LHCN-M2 (cell line): ENCODE measurements at regions not wholly inside any gene's neighbourhood (a gene's known extent, or its start where the extent isn't known, plus 50 kb on each side); places are given as distances from the start of the nearest gene placed in this dataset.
"Not testable (repeated sequence)": the region's sequence is repeated elsewhere in the genome, so short reads cannot be mapped to it uniquely, and the experiment has no call there.

Experiments
- DNase-seq: peaks from one replicate; pipeline ENCODE4 v3.0.0-alpha.2; 2012; ENCODE audit warnings: low read depth

GRCh38 chr3:159453945-159454344 is 534.7 kb upstream of the IL12A start:
- no peak for DNase-seq

DNA sequence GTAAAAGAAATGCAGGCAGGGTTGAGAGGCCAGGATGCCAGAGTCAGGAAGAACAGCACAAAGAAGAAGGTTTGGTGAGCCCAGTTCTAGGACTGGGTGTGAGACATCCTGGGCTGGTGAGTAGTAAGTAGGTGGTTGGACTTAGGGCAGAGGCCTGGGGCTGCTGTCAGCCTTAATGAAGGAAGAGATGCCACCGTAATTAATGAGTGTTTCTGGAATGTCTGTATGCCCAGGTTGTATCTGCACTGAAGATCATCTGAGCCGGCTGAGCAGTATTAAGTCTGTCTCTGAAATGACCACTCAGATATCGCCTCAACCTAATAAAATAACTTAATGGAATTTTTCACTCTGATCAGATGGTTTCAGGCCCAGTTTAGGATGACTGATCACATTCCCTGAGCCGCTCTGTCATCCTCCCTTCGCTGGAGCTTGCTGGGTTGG is 532.9 kb upstream of the IL12A start:
- no peak for DNase-seq

DNA sequence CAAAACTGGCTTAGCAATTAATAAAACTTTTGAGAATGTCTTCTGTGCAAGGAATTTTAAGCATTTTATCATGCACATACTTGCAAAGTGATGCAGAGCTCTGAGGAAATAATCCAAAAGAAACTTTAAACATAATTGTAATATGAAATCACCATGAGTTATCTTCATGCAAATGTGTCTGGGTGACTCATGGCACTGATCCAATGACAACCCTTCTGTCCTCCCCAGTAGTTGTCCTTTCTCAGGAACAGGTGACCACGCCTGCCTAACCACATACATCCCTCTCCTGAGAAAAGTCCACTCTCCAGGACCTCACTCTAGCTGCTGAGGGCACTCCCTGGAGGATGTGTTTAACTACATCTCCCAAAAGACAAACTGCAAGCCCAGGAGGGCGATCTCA is 530.6 kb upstream of the IL12A start:
- peak; percentile 95 for DNase-seq

- DNase-seq, result no peak
Measured at GRCh38 chr3:159458982-159459381, 529.7 kb upstream of the IL12A start.

GRCh38 chr3:159472611-159473010 is 516.0 kb upstream of the IL12A start:
- DNase-seq, result no peak

- DNase-seq, result no peak
Measured at GRCh38 chr3:159473206-159473605, 515.4 kb upstream of the IL12A start.

- no peak for DNase-seq
Measured at GRCh38 chr3:159480046-159480445, 508.6 kb upstream of the IL12A start.

- no peak for DNase-seq
Measured at GRCh38 chr3:159482241-159482993, 506.2 kb upstream of the IL12A start.

DNA sequence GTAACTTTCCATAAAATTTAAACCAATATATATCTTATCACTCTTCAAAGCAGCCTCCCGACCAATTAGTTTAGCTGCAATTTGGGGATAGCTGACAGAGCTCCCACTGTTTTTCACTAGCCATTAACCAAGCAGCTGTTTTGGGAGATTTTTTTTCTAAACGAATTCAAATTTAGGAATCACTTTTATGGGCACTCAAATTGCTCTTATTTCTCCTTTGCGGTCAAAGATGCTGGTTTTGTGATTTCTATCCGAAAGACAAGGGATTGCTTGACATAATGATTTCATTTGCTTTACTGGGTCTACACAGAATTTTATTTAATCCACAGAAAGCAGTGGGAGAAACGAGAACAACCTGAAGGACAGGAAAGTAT is 505.7 kb upstream of the IL12A start:
- no peak for DNase-seq

- DNase-seq, result peak; percentile 19
Measured at GRCh38 chr3:159486580-159486979, 502.1 kb upstream of the IL12A start.

DNA sequence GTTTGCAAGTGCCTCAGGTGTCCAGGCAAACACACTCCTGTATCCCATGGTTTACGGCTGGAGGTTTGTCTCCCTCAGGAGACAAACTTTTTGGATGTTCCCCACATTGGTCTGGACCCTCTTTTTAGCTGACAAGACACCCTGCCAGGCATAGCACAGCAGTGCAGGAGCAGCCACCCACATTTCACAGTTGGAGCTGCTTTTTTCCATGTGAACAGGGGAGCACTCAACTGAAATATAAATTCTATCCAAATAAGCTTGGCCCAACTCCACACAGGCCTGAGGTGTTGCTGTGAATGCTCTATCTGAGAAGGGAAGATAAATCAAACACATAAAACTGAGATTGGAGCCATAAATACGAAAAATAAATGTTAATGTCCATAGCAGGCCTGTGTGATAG is 501.3 kb upstream of the IL12A start:
- no peak for DNase-seq

DNA sequence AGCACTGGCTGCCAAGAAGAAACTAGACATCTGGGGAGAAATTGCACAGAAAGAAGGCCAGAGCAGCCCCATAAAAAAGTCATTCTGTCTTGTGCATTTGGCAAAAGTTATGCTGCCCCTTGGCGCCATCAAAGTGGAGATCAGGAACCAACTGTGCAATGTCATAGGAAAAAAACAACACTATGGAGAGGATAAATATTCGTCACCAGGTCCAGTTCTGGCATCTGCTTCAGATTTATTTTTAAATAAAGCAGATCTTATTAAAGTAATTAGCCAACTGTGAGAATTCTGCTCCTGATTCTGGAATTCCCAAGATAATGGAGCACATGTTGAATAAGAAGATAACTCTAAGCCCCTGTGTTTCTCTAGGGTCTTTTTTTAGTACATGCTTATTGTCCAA is 500.0 kb upstream of the IL12A start:
- DNase-seq, result no peak

DNA sequence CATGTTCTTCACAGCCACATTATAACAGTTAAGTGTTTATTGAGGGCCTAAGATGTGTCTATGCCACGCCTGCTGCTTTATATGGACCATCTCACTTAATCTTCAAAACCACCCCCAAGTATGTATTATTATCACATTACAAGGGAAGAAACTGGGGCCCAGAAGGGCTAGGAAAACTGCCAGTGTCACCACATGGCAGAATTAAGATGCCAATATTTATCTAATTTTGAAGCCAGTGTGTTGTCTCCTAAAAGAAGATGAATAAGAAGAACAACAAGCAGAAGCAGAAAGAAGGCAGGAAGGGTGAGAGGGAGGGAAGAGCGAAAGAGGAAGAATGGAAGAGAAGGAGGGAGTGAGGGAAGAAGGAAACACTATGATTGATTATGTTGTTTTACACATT is 491.3 kb upstream of the IL12A start:
- no peak for DNase-seq

DNA sequence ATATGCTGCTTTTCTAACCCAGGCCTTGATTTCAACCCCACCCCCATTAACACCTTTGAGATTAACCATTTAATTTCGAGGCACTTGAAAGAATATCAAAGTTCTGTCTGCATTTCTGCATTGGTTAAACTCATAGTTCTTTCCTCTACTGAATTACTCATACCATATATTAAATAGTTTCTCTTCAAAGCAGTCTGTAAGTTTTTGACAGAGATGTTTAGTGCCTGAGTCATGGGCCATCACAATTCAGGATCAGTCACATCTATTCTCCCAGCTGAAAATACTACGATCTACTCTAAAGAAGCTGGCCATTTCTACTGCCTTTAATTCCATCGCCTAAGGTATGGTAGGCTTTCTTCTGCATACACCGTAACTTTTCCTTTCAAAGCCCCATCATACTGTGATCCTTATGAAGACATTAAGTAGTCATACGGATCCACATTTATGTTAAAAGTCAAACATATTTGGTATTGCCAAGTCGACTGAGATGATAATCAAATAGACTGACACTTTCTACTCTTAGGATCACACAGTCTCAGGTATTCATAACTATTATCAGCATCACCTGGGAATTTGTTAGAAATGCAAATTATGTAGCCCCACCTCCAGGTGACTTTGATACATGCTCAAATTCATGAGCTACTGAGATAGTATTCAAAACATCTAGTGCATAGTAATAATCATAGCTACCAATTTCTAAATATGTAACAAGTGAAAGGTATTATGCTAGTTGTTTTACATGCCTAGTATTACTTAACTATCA is 489.4 kb upstream of the IL12A start:
- peak; percentile 24 for DNase-seq

- no peak for DNase-seq
Measured at GRCh38 chr3:159501029-159501428, 487.6 kb upstream of the IL12A start.

GRCh38 chr3:159502986-159503385 is 485.6 kb upstream of the IL12A start:
- DNase-seq, result no peak

DNA sequence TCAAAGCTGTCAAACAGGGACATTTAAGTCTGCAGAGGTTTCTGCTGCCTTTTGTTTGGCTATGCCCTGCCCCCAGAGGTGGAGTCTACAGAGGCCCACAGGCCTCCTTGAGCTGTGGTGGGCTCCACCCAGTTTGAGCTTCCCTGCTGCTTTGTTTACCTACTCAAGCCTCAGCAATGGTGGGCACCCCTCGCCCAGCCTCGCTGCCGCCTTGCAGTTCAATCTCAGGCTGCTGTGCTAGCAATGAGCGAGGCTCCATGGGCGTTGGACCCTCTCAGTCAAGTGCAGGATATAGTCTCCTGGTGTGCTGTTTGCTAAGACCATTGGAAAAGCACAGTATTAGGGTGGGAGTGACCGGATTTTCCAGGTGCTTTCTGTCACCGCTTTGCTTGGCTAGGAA is 477.6 kb upstream of the IL12A start:
- not testable (repeated sequence) for DNase-seq

GRCh38 chr3:159513444-159513843 is 475.2 kb upstream of the IL12A start:
- no peak for DNase-seq

DNA sequence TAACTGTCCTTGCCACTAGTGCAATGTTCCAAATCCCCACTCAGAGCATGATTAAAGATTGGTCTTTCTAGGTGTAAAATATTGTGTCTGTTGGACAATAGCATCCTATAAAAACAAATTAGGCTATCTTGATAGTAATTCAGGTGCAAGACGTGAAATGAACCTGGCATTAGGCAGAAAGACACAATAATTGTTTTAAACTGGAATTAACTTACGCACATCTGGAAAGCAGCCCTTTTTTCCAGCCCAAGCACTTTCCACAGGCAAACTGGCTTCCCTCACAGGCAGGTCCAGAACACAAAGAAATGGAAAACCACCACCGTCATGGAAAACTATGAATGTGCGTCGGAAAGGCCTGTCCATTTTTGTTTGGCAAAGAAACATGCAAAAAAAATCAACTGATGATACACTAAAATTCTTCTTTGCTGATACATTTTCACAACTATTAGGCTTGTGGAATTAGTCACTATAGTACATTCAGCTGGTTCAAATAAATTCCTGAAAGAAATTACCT is 474.7 kb upstream of the IL12A start:
- DNase-seq, result no peak

- DNase-seq, result no peak
Measured at GRCh38 chr3:159517105-159517504, 471.5 kb upstream of the IL12A start.

GRCh38 chr3:159520638-159521037 is 468.0 kb upstream of the IL12A start:
- no peak for DNase-seq

DNA sequence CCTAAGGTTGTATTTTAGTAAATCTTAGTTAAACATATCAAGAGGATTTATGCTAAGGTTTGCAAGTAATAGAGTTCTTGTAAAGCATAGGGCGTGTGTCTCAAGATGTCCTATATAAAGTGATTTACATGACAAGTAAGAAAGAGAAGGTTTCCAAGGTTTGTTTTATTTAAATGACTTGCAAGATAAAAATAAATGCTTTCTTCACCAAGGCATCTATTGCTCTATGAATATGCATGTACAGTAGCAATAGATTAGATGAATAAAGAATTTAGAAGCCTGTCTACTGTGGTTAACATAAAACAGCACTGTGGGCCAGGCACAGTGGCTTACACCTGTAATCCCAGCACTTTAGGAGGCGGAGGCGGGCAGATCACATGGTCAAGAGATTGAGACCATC is 466.4 kb upstream of the IL12A start:
- DNase-seq, result no peak
